ENCODE measurements at regions not wholly inside any gene's neighbourhood (a gene's known extent, or its start where the extent isn't known, plus 50 kb on each side); places are given as distances from the start of the nearest gene placed in this dataset.

DNA sequence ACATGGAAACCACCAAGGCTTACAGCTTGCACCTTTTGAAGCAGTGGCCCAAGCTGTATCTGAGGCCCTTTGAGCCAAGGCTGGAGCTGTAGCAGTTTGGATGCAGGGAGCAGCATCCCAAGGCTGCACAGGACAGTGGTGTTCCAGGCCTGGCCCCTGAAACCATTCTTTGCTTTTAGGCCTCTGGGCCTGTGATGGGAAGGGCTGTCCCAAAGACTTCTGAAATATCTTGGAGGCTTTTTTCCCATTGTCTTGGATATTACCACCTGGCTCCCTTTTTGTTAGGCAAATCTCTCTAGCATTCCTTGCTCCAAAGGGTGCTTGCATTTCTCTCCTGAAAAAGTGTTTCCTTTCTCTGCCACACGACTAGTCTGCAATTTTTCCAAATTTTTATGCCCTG lies 302.8 kb upstream of the MDFIC2 start:
- TF ChIP-seq CTCF (IDR thresholded peaks at IDR 0.05; ENCODE audit: low read length) (no peak), EZH2 (IDR thresholded peaks at IDR 0.05; ENCODE audit: borderline replicate concordance, low read length) (no peak)

All from OCI-LY1 (cell line).